Trophoblast cell (in vitro differentiated cells and primary cell): ENCODE measurements at regions not wholly inside any gene's neighbourhood (a gene's known extent, or its start where the extent isn't known, plus 50 kb on each side); places are given as distances from the start of the nearest gene placed in this dataset.
"Not testable (repeated sequence)": the region's sequence is repeated elsewhere in the genome, so short reads cannot be mapped to it uniquely, and the experiment has no call there.

Experiments
- DNase-seq, 2 donors: peaks; one replicate each; pipeline ENCODE4 v3.0.0-alpha.2; 2016
- H2AFZ ChIP-seq: 2 replicates; pipeline ENCODE4 v1.6.1; 2013; ENCODE audit warnings: low read length, moderate library complexity, mild to moderate bottlenecking; ENCODE audit not compliant: insufficient read depth, poor library complexity
- H2AK5ac ChIP-seq: 2 replicates; pipeline ENCODE4 v1.6.1; 2013; ENCODE audit warnings: mild to moderate bottlenecking, low read length
- H2BK120ac ChIP-seq: 2 replicates; pipeline ENCODE4 v1.6.1; 2013; ENCODE audit warnings: low read length, mild to moderate bottlenecking, moderate library complexity; ENCODE audit not compliant: insufficient read depth, poor library complexity
- H2BK12ac ChIP-seq: 2 replicates; pipeline ENCODE4 v1.6.1; 2013; ENCODE audit warnings: mild to moderate bottlenecking, low read length, moderate library complexity
- H2BK5ac ChIP-seq: 2 replicates; pipeline ENCODE4 v1.6.1; 2013; ENCODE audit warnings: low read length, low read depth, moderate library complexity, mild to moderate bottlenecking; ENCODE audit not compliant: poor library complexity
- H3K14ac ChIP-seq: 2 replicates; pipeline ENCODE4 v1.6.1; 2013; ENCODE audit warnings: mild to moderate bottlenecking, low read length
- H3K18ac ChIP-seq: 2 replicates; pipeline ENCODE4 v1.6.1; 2013; ENCODE audit warnings: mild to moderate bottlenecking, low read length
- H3K23ac ChIP-seq: 2 replicates; pipeline ENCODE4 v1.6.1; 2013; ENCODE audit warnings: low read length
- H3K27ac ChIP-seq: 2 replicates; pipeline ENCODE4 v1.5.1; 2013; ENCODE audit warnings: low read depth, mild to moderate bottlenecking, inconsistent platforms, low read length, moderate library complexity
- H3K27me3 ChIP-seq: 2 replicates; pipeline ENCODE4 v1.6.1; 2013; ENCODE audit warnings: inconsistent platforms, mild to moderate bottlenecking, low read length, moderate library complexity; ENCODE audit not compliant: insufficient read depth
- H3K36me3 ChIP-seq, 2 experiments: 1 replicate in 1 of 2; 2 replicates in 1 of 2; pipeline ENCODE4 v1.6.1; 2013; ENCODE audit warnings: low read length in 2 of 2, mild to moderate bottlenecking in 2 of 2, moderate library complexity in 1 of 2; ENCODE audit not compliant: insufficient read depth in 2 of 2, control insufficient read depth in 1 of 2
- H3K4ac ChIP-seq: 2 replicates; pipeline ENCODE4 v1.6.1; 2013; ENCODE audit warnings: low read depth, mild to moderate bottlenecking, low read length, moderate library complexity
- H3K4me1 ChIP-seq, 2 experiments: 1 replicate in 1 of 2; 2 replicates in 1 of 2; pipeline ENCODE4 v1.6.1; 2013; ENCODE audit warnings: low read length in 2 of 2, mild to moderate bottlenecking in 2 of 2, moderate library complexity in 1 of 2; ENCODE audit not compliant: insufficient read depth in 2 of 2, control insufficient read depth in 1 of 2
- H3K4me2 ChIP-seq: 2 replicates; pipeline ENCODE4 v1.6.1; 2013; ENCODE audit warnings: inconsistent platforms, mild to moderate bottlenecking, low read length, moderate library complexity
- H3K4me3 ChIP-seq: 2 replicates; pipeline ENCODE4 v1.5.1; 2013; ENCODE audit warnings: mild to moderate bottlenecking, low read depth, low read length, inconsistent platforms
- H3K79me1 ChIP-seq: one replicate; pipeline ENCODE4 v1.6.1; 2013; ENCODE audit warnings: low read length
- H3K79me2 ChIP-seq: 2 replicates; pipeline ENCODE4 v1.6.1; 2013; ENCODE audit warnings: low read length, mild to moderate bottlenecking; ENCODE audit not compliant: control insufficient read depth, insufficient read depth, poor library complexity
- H3K9ac ChIP-seq: 2 replicates; pipeline ENCODE4 v1.6.1; 2013; ENCODE audit warnings: mild to moderate bottlenecking, low read length
- H3K9me3 ChIP-seq: 2 replicates; pipeline ENCODE4 v1.6.1; 2013; ENCODE audit warnings: low read depth, mild to moderate bottlenecking, control low read depth, inconsistent platforms, low read length; ENCODE audit not compliant: insufficient read depth
- H4K12ac ChIP-seq: 2 replicates; pipeline ENCODE4 v1.6.1; 2013; ENCODE audit warnings: low read depth, mild to moderate bottlenecking, low read length, moderate library complexity
- H4K8ac ChIP-seq: 2 replicates; pipeline ENCODE4 v1.6.1; 2013; ENCODE audit warnings: low read depth, mild to moderate bottlenecking, low read length, moderate library complexity
- H4K91ac ChIP-seq: one replicate; pipeline ENCODE4 v1.6.1; 2013; ENCODE audit warnings: low read depth, mild to moderate bottlenecking, low read length, moderate library complexity
- WGBS: extraction: QIAGEN DNeasy Blood & Tissue Kit; methylation state at CpG from one replicate; pipeline ENCODE4 v1.1.7; 2013; ENCODE audit warnings: missing lambda C conversion rate; ENCODE audit not compliant: insufficient read length, insufficient coverage; ENCODE audit errors: extremely low coverage; 5-methylcytosine and 5-hydroxymethylcytosine counted together

DNA sequence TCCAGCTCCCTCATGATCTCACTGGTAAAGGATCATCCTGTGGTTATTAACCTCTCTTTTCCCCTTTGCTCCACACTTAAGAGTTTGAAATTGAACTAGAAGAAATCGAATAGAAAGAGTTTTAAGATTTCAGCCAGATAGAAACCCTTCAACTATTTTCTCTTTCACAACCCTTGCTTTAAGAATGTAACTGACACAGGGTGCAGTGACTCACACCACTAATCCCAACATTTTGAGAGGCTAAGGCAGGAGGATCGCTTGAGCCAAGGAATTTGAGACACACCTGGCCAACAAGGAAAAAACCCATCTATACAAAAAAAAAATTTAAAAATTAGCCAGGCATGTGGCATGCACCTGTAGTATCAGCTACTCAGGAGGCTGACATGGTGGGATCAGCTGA is 150.7 kb upstream of the NLGN4Y start:
- H3K23ac ChIP-seq = no peak overlapping the region
- H3K4ac ChIP-seq = no peak overlapping the region
- no peak overlapping the region for H2AK5ac ChIP-seq

DNA sequence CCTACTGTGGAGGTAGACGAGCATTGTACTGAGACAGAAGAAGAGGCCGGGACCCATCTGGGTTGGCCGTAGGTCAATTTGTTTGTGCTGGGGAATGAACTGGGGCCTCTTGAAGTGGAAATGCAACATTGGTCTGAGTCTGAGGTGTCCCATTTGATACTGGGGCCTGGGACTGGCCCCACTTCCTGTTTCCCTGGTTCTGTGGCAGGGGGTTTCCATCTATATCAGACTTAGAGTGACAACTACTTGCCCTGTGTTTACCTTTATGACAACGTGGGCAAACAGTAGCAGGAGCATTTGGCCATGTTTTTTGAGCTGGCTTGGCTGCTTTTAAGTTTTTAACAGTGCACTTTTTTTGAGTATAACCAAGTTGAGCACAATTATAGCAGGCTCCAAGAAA is 146.1 kb upstream of the NLGN4Y start:
- Histone ChIP-seq H2BK5ac (no peak overlapping the region), H3K79me1 (peaks cover 2% of the 10 kb centered on the region), H3K27ac (no peak overlapping the region), H2BK120ac (no peak overlapping the region), H3K14ac (no peak overlapping the region), H3K4ac (no peak overlapping the region), H3K79me2 (no peaks in the 10 kb centered on the region), H3K36me3 (no peaks in the 10 kb centered on the region), H3K4me2 (no peak overlapping the region), H3K9ac (no peak overlapping the region), H2BK12ac (no peak overlapping the region), H3K4me3 (no peak overlapping the region), H4K8ac (no peak overlapping the region), H3K18ac (no peak overlapping the region), H2AFZ (no peak overlapping the region), H2AK5ac (no peak overlapping the region), H3K27me3 (no peaks in the 10 kb centered on the region), H4K12ac (no peak overlapping the region), H3K4me1 (no peaks in the 10 kb centered on the region), H3K23ac (no peak overlapping the region), H3K9me3 (no peaks in the 10 kb centered on the region), H4K91ac (no peak overlapping the region)
- WGBS = no CpG with 5 or more reads among the region's 4 CpGs
- no peak for DNase-seq

More for the DNA sequence above, 150.7 kb upstream of the NLGN4Y start:
- Histone ChIP-seq H3K9me3 (no peaks in the 10 kb centered on the region), H4K8ac (no peak overlapping the region), H3K4me3 (no peak overlapping the region), H2AFZ (no peak overlapping the region), H3K4me1 (no peaks in the 10 kb centered on the region), H4K12ac (no peak overlapping the region), H3K27me3 (no peaks in the 10 kb centered on the region), H2BK5ac (no peak overlapping the region), H3K27ac (no peak overlapping the region), H2BK120ac (no peak overlapping the region), H3K79me1 (no peaks in the 10 kb centered on the region), H2BK12ac (no peak overlapping the region), H4K91ac (no peak overlapping the region), H3K79me2 (no peaks in the 10 kb centered on the region), H3K14ac (no peak overlapping the region), H3K18ac (no peak overlapping the region), H3K4me2 (no peak overlapping the region), H3K36me3 (no peaks in the 10 kb centered on the region), H3K9ac (no peak overlapping the region)
- DNase-seq = peak in 1 of 2 donors; percentile 17
- WGBS = no CpG with 5 or more reads among the region's 2 CpGs

DNA sequence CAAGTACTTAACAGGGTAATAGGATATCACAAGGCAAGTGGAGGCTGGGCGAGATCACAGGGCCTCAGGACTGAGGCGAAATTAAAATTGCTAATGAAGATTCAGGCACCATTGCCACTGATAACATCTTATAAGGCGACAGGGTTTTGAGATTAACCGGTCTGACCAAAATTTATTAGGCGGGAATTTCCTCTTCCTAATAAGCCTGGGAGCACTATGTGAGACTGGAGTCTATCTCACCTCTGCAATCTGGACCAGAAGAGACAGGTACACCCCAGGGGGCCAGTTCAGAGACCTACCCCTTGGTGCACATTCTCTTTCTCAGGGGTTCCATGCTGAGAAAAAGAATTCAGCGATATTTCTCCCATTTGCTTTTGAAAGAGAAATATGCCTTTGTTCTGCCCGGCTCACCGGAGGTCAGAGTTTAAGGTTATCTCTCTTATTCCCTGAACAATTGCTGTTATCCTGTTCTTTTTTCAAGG is 113.7 kb upstream of the NLGN4Y start:
- H3K4ac ChIP-seq = not testable (repeated sequence)

DNA sequence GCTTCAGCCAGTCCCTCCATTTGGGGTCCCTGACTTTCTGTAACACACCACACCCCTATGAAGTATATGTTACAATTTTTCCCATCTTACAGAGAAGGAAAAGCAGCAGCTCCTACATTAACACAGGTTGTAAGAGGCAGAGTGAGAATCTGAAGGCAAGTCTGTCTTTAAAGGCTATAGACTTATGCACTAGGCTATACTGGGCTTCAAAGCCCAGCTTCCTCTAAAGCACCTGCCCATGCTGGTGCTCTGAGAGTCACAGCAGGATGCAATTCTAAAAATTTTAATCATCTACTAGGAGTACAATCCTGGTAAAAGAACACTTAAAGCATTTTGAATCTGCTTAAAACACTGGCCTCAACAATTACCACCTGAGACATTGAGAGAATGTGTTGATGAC is 113.0 kb upstream of the NLGN4Y start:
- no peak overlapping the region for H4K12ac ChIP-seq
- H3K27me3 ChIP-seq = no peaks in the 10 kb centered on the region
- H2BK5ac ChIP-seq = no peak overlapping the region
- no peak overlapping the region for H3K4me3 ChIP-seq
- no peaks in the 10 kb centered on the region for H3K9me3 ChIP-seq
- H3K4ac ChIP-seq = no peak overlapping the region
- H2BK120ac ChIP-seq = no peak overlapping the region
- no peak overlapping the region for H2AK5ac ChIP-seq
- H3K4me2 ChIP-seq = no peak overlapping the region
- H3K79me2 ChIP-seq = no peaks in the 10 kb centered on the region
- H4K8ac ChIP-seq = no peak overlapping the region
- DNase-seq = no peak
- H3K79me1 ChIP-seq = peaks cover 2% of the 10 kb centered on the region
- no peak overlapping the region for H3K14ac ChIP-seq
- H3K4me1 ChIP-seq = no peaks in the 10 kb centered on the region
- H3K27ac ChIP-seq = no peak overlapping the region
- H2AFZ ChIP-seq = no peak overlapping the region
- H2BK12ac ChIP-seq = no peak overlapping the region
- H3K23ac ChIP-seq = no peak overlapping the region
- H3K18ac ChIP-seq = no peak overlapping the region
- no peaks in the 10 kb centered on the region for H3K36me3 ChIP-seq
- H4K91ac ChIP-seq = no peak overlapping the region
- no peak overlapping the region for H3K9ac ChIP-seq

More for the DNA sequence above, 113.7 kb upstream of the NLGN4Y start:
- H3K4me1 ChIP-seq, H3K79me1 ChIP-seq, H4K8ac ChIP-seq, H2AK5ac ChIP-seq, H4K12ac ChIP-seq, H3K36me3 ChIP-seq, H3K23ac ChIP-seq, H2BK120ac ChIP-seq, H3K9me3 ChIP-seq, H2BK5ac ChIP-seq, H3K18ac ChIP-seq, H2BK12ac ChIP-seq, H3K4me3 ChIP-seq, H3K14ac ChIP-seq, H4K91ac ChIP-seq, DNase-seq, H3K27me3 ChIP-seq, H3K27ac ChIP-seq, H3K9ac ChIP-seq, H3K4me2 ChIP-seq, H2AFZ ChIP-seq, H3K79me2 ChIP-seq: not testable (repeated sequence)
- no CpG with 5 or more reads among the region's 8 CpGs for WGBS
